ENCODE measurements at regions not wholly inside any gene's neighbourhood (a gene's known extent, or its start where the extent isn't known, plus 50 kb on each side); places are given as distances from the start of the nearest gene placed in this dataset.

- TF ChIP-seq CTCF (IDR thresholded peaks at IDR 0.05; ENCODE audit: low read depth, low read length, poor library complexity, severe bottlenecking) (no peak), EZH2phosphoT487 (IDR thresholded peaks at IDR 0.05; ENCODE audit: borderline replicate concordance, low read length) (no peak)
Observed at GRCh38 chr4:140247237-140247636, 93.3 kb upstream of the MAML3 start.

Measured in DOHH2 (cell line).